22Rv1 (cell line): ENCODE measurements at regions not wholly inside any gene's neighbourhood (a gene's known extent, or its start where the extent isn't known, plus 50 kb on each side); places are given as distances from the start of the nearest gene placed in this dataset.

Experiments used
- H3K27ac ChIP-seq: fragments of 450-650 bp; 2 replicates; pipeline ENCODE4 v1.5.1; 2017
- CTCF ChIP-seq: fragments of 450-650 bp; IDR thresholded peaks from 2 replicates; pipeline ENCODE4 v1.5.1; 2017; ENCODE audit warnings: mild to moderate bottlenecking
- ZFX ChIP-seq: fragments of 450-650 bp; IDR thresholded peaks from 2 replicates; pipeline ENCODE4 v1.6.1; 2017; ENCODE audit warnings: antibody characterized with exemption, borderline replicate concordance

DNA sequence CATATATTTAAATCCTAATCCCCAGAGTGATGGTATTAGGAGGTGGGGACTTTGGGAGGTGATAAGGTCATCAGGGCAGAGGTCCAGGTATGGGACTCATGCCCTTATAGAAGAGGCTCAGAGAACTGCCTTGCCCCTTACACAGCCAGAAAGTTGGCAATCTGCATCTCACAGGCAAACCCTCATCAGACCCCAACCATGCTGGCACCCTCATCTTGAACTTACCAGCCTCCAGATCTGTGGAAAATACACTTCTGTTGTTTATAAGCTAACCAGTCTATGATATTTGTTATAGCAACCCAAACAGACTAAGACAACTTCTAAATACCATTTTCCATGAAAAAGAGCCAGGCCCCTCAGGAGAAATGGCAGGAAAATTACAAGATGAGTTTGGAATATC is 69.3 kb upstream of the PRDX6 start:
- no peak overlapping the region for H3K27ac ChIP-seq
- TF ChIP-seq ZFX (no peak), CTCF (no peak)

- TF ChIP-seq CTCF (no peak), ZFX (no peak)
Measured at GRCh38 chr1:173408886-173409285, 68.2 kb upstream of the PRDX6 start.

GRCh38 chr1:173409613-173410012 is 67.5 kb upstream of the PRDX6 start:
- TF ChIP-seq ZFX (no peak), CTCF (no peak)
- no peak overlapping the region for H3K27ac ChIP-seq

More at GRCh38 chr1:173408886-173409285, 68.2 kb upstream of the PRDX6 start:
- H3K27ac ChIP-seq, result no peak overlapping the region

DNA sequence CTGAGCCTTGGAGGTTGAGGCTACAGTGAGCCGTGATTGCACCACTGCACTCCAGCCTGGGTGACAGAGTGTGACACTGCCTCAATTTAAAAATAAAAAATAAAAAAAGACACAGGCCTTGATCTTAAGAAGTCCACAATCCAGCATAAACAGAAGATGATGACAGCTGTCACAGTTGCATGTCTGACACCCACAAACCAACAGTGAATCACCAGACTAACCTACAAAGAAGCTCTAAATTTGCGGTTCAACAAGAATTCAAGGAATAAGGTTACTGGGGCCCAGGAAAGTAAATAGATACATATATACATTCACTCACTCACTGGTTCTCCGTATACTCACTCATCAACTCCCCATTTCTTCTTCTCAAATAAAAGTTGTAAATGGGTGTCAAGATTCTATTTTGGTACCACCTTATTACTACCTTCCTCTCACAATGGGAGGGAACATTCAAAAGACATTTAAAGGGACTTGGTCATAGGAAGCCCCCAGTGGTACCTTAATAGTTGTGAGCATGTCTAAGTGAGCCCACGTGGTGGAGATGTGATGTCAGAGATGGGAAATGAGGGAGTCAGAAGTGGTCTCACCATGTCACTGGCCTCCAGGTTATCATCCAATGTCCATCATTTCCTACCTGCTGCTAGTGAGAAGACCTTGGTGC is 66.9 kb upstream of the PRDX6 start:
- TF ChIP-seq ZFX (no peak), CTCF (no peak)
- no peak overlapping the region for H3K27ac ChIP-seq

DNA sequence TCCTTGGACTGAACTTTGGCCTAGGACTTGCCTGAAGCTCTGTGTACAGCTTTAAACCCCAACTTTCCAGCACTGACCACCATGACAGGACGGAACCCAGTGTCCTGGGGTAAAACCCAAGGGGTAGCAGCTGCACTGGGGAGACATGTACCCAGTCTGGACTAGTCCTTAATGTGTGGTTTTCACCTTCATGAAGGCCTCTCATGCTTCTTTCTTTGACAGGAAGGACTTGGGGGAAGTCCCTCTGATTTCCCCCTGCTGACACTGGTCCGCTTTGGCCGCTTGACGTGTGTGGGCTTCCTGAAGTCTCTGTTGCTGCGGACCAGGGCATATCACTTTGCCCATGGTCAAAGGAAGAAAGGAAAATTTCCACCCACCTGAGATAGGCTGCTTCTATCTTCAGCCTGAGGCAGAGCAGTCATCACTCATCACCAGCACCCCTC is 66.3 kb upstream of the PRDX6 start:
- no peak overlapping the region for H3K27ac ChIP-seq
- TF ChIP-seq CTCF (no peak), ZFX (no peak)

GRCh38 chr1:173411835-173412742 is 65.0 kb upstream of the PRDX6 start:
- TF ChIP-seq ZFX (no peak), CTCF (no peak)
- H3K27ac ChIP-seq, result no peak overlapping the region

DNA sequence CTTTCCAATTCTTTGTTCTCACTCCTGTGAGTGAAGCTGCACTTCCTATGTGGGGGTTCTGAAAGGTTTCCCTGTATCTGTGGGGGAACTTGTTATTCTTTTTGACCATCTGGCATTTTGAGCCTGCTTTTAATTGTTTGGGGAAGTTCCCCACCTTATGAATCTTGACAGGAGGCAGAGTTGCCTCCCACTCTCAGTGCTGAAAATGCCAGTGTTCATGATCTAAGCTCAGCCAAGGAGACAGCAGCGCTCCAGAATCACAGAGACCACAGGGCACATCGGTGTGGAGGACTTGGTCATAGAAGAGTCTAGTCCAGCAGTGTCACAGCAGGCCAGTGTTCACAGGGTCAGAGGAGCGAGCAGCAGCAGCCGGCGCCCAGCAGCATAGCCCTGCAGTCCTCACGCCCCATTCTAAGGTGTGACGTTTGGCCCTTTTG is 63.8 kb upstream of the PRDX6 start:
- TF ChIP-seq CTCF, result no peak
- TF ChIP-seq ZFX, result no peak
- no peak overlapping the region for H3K27ac ChIP-seq
